Astrocyte of the cerebellum (primary cell): ENCODE measurements at regions not wholly inside any gene's neighbourhood (a gene's known extent, or its start where the extent isn't known, plus 50 kb on each side); places are given as distances from the start of the nearest gene placed in this dataset.
A peak's percentile ranks its signal among the peaks of the same experiment; 100 is the strongest.

Experiments used
- DNase-seq: peaks from one replicate; pipeline ENCODE4 v3.0.0-alpha.2; 2011; ENCODE audit warnings: low read depth
- H3K4me3 ChIP-seq: 2 replicates; pipeline ENCODE4 v1.5.1; 2011; ENCODE audit warnings: mild to moderate bottlenecking, low read depth, low read length, moderate library complexity
- CTCF ChIP-seq: IDR thresholded peaks from 2 replicates; pipeline ENCODE4 v1.5.1; 2012; ENCODE audit warnings: low read length, low read depth, moderate library complexity, mild to moderate bottlenecking; ENCODE audit errors: missing control alignments
- in situ Hi-C: cut with HindIII; loops from 2 replicates; pipeline ENCODE4 v1.10.0; 2017; ENCODE audit warnings: low sequenced_read_pairs

- peak; percentile 9 for DNase-seq
- no peak for TF ChIP-seq CTCF
- no peak overlapping the region for H3K4me3 ChIP-seq
- in situ Hi-C loops, result no loop called here
Measured at GRCh38 chr9:31776471-31776870, 608.0 kb upstream of the ACO1 start.

DNA sequence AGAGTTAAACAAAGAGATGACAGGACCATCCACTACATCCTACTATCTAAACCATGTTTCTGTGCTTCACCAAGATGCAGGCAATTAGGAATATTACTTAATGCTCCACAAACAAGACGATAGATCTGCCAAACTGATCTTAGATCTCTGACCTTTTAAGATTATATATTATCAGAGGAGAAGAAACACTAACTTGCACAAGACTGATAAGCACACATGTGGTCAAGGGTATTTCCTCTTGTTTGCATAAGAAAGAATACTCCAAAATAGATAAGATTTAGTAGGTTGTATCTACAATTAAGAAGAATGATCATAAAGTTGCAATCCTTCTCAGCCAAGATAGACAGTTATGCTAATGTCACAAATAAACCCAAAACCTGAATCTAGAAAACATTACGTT, 601.0 kb upstream of the ACO1 start:
- in situ Hi-C loops, result no loop called here
- no peak for DNase-seq
- no peak overlapping the region for H3K4me3 ChIP-seq
- TF ChIP-seq CTCF, result no peak

GRCh38 chr9:31790720-31791119, 593.7 kb upstream of the ACO1 start:
- H3K4me3 ChIP-seq, result no peak overlapping the region
- TF ChIP-seq CTCF, result no peak
- no peak for DNase-seq
- in situ Hi-C loops, result no loop called here

DNA sequence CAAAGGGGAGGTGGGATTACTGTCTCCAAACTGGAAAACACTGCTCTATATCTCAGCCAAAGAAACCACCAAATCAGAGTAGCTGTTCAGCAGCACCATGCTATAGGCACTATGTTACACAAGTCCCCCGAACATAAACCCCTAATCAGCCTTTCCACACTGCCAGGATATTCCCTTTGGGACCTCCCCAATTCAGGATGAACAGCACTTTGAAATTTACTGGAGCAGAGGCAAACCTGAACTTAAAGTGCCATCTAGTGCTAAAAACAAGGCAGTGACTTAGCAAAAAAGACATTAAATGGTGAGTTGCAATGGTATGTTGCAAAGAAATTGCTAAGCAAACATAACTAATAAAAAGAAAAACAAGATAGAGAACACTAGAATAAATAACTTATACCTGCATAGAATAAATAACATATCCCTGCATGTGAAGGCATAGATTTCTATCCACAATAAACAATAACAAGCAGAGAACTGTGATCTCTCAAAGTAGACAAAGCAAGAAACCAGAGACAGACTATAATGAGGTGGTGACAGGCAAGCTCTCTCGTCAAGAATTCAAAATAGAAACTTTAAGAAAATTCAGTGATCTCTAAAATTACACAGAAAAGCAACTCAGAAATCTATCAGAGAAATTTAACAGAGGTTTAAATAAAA, 584.4 kb upstream of the ACO1 start:
- in situ Hi-C loops, result no loop called here
- peak; percentile 62 for TF ChIP-seq CTCF
- no peak overlapping the region for H3K4me3 ChIP-seq
- peak; percentile 20 for DNase-seq

GRCh38 chr9:31807574-31808256, 576.7 kb upstream of the ACO1 start:
- in situ Hi-C loops, result no loop called here
- no peak overlapping the region for H3K4me3 ChIP-seq
- TF ChIP-seq CTCF, result no peak
- no peak for DNase-seq

GRCh38 chr9:31808766-31809165, 575.7 kb upstream of the ACO1 start:
- in situ Hi-C loops, result no loop called here
- no peak overlapping the region for H3K4me3 ChIP-seq
- DNase-seq, result no peak
- no peak for TF ChIP-seq CTCF
